Hindlimb muscle (tissue), 1 donor: ENCODE measurements at regions not wholly inside any gene's neighbourhood (a gene's known extent, or its start where the extent isn't known, plus 50 kb on each side); places are given as distances from the start of the nearest gene placed in this dataset.
A peak's percentile ranks its signal among the peaks of the same experiment; 100 is the strongest.

ENCODE experiments used
- DNase-seq: peaks from one replicate; pipeline ENCODE4 v3.0.0-alpha.2; 2013

DNA sequence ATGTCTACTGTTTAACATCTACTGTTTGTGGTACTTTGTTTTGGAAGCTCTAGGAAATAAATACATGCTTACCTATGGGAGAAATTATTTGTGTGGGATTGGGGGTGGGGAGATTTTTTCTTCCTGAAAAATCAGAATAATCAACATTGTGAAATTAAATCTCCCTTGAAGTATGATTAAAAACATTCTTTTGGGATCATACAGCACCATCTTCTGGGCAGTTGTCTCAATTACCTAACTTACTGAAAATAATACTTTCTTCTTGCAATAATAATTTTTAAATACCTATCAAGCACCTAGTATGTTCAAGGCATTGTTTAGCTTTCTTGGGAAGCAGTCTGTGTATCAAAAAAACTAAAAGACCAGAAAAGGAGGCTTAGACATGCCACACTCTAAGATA lies 576.5 kb upstream of the ARGLU1 start:
- DNase-seq = no peak

DNA sequence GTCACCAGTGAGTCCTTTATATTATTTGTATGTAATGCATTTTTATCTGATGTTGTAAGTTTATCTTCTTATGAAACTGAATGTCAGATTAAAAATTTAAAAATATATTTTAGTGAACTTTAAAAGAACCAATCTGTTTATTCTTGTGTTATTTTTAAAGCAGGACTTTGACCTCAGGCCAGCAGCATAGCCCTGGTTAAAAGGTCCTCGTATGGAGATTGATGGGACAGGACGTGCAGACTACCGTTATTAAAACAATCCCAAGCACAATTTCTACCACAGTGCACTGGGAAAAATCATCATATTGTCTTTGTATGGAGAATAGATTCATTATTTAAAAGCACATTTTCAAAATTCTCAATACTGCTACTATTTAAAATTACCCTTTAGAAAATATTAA lies 573.8 kb upstream of the ARGLU1 start:
- no peak for DNase-seq

DNA sequence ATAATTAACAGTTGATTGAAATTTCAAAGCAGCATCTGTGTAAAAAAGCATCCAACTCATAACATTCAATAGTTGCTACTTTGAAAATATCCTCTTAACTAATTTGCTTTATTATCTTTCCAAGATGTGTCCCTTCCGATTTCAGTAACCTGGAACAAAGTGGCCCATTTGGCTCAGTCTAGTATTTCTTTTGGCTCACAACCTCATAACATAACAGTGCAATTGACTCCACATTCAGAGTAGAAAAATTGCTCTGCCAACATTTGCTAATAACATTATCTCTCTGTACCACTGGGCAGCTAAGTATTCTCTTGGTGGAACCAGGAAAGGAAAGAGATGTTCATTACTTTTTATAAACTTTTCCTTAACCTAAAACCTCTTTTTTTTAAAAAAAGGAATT lies 571.1 kb upstream of the ARGLU1 start:
- DNase-seq = no peak

- no peak for DNase-seq
Measured at GRCh38 chr13:107138486-107138885, 570.5 kb upstream of the ARGLU1 start.

DNA sequence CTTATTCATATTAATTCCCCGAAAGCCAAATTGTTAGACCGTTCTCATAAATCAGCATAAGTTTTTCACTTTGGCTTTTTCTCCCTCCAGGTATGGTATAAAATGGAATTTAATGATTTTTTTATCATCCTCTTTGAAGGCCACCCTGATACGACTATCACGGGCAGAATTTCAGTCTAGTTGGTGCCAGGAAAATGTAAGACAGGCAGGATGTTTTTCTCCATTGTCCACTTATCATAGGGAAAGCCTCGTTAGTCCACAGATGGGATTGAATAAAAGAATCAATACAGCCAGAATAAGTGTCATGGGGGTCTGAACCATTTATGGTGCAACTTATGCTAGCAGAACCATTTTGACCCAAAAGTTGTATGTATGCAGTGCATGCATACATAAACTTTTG lies 566.0 kb upstream of the ARGLU1 start:
- DNase-seq = no peak

DNA sequence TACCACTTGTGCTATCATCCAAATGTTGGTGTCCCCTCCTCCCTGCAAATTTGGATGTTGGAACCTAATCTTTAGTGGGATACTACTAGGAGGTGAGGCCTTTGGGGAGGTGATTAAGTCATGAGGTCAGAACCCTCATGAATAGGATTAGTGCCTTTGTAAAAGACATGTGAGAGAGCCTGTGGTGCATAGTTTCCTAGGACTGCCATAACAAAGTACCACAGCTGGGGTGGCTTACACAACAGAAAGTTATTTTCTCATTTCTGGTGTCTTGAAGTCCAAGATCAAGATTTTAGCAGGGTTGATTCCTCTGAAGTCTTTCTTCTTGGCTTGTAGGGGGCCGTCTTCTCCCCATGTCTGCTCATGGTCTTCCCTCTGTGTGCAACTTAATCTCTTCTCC lies 562.6 kb upstream of the ARGLU1 start:
- no peak for DNase-seq

- DNase-seq = no peak
Measured at GRCh38 chr13:107124730-107125129, 556.8 kb upstream of the ARGLU1 start.

DNA sequence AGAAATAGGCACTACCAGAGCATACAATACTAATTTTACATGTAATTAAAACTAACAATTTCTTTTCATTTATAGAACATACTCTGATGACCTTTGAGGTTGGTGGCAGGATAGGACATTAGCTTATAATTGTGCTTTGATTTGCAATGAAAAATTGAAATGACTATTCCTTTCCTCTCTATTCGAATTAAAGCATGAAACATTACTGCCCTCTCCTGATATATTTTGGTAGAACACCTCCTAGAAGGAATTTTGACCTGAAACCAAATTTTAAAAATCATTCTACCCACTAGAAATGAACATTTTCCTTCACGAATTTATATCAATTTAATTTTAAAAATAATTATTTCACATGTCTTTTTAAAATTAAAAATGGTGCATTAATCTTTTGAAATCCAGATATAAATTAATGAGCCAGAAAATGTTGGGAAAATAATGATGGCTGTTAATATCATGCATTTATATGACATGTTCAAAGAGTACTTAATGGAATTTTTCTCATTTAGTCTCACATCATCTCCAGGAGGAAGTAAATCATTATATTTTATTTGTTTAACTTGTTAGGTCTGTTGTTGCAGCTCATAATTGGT lies 556.3 kb upstream of the ARGLU1 start:
- DNase-seq = peak; percentile 27

DNA sequence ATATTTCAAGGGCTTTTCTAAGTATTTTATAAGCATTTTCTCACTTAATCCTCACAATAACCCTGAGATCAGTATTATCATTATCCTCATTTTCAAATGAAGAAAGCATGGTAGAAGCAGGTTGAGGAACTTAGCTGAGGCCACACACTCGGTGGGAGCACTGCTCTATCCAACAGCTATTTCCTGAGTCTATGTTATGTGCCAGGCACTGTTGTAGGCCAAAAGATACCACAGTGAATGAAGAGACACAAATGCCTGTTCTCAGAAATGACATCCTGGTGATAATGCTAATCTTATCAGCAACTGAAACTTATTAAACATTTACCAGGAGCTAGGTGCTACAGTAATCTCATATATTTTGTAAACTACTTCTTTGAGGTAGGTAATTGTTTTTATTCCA lies 553.9 kb upstream of the ARGLU1 start:
- no peak for DNase-seq

- DNase-seq = no peak
Measured at GRCh38 chr13:107119989-107120881, 552.3 kb upstream of the ARGLU1 start.

DNA sequence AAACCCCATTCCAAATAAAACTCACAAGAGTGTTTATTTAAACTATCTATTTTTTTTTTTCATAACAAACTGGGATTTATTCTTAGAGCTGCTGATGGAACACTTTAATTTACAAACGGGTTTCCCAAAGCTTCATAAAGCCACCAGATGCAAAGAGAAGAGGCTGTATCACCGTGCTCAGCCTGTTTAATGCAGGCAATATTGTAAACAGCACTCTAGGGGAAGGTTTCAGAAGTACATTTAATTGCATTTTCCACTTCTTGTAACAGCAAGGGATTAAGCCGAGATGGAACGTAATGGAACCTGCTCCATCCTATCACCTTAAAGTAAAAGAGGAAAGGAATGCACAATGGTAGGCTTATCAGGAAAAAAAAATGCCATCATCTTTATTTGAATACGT lies 550.6 kb upstream of the ARGLU1 start:
- no peak for DNase-seq

DNA sequence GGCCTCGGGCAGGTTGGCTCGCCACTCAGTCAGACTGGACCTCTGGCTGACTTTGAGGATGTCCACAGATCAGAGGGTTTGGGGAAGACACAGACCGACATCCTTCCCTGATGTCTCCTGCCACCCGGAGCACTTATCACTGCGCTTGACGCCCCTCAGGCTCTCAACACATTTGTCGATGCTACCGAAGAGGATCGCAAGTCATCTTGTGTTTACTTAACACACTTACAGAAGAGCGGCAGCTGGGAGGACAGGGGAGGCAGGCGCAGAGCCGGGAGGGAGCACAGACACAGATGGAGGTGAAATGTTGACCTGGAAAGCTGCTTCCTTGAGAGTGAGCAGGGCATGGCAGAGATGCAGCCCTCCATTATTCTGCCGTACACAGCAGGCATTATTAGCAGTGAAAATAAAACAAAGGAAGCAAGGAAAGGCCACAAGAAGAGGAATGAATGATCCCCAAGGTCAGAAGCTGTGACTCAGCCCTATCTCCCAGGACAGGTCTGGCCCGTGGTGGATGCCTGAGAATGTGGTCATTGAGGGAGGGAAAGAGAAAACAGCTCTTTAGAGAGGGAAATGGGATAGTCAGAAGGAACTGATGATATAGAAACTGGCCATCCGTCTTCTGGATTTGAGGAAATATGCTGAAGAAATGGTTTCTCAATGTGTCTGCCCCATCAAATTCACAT lies 549.5 kb upstream of the ARGLU1 start:
- no peak for DNase-seq

- no peak for DNase-seq
Measured at GRCh38 chr13:107113387-107113786, 545.5 kb upstream of the ARGLU1 start.

DNA sequence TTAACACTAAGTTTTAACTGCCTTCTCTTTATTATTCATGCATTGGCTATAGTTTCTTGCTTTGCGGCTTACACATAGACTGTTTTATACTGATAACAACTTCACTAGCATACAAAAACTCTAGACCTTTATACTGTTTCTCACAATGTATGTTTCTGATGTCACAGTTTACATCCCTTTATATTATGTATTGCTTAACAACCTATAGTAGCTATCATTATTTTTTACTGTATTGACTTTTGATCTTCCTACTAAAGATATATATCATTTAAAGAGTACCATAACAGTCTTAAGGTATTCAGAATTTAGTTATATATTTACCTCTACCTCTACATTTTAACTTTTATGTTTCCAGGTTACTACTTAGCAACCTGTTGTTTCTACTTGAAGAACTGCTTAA lies 543.3 kb upstream of the ARGLU1 start:
- DNase-seq = no peak

DNA sequence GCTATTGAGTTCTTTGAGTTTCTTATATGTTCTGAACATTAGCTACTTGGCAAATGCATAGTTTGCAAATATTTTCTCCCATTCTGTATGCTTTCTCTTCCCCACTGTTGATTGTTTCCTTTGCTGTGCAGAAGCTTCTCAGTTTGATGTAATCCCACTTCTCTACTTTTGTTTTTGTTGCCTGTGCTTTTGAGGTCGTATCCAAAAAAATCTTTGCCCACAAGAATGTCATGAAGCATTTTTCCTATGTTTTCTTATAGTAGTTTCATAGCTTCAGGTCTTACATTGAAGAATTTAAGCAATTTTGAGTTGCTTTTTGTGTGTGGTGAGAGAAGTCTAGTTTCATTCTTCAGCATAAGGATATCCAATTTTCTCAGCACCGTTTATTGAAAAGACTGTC lies 536.7 kb upstream of the ARGLU1 start:
- DNase-seq = no peak

- no peak for DNase-seq
Measured at GRCh38 chr13:107102676-107103075, 534.7 kb upstream of the ARGLU1 start.

- no peak for DNase-seq
Measured at GRCh38 chr13:107099661-107100060, 531.7 kb upstream of the ARGLU1 start.

DNA sequence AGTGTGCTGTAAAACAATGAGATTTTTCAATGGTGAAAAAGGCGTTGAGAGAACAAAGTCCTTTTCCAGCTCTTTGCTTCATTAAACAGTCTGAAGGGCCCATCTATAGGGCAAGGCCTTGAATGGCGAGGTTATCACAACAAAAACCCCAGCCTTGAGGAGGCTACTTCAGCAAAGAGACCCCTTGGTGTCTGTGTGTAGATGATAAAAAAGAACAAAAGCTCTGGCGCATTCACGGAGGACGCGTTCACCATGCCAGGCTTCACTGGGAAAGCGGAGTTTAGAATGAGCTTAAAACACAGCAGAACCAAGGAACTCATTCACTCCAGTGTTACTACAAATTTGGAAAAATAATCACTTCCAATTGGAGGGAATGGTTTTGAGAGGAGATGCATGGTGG lies 530.0 kb upstream of the ARGLU1 start:
- DNase-seq = no peak

DNA sequence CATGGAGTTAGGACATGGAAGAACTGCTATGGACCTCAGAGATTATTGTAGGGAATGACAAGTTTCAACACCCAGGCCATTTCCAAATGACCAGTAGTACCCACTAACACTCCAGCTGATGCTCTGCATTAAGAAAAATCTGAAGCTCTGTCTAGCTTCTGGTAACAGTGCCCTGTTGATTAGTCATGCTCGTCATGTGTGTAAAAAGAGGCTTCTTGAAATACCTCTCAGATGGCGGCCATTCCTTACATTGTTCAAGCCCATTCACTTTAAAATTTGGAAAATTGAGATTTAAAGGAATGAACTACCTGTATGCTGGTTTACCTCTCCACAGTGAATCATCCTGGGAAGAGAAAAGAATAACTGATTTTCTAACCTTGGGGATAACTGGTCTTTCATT lies 527.9 kb upstream of the ARGLU1 start:
- no peak for DNase-seq

DNA sequence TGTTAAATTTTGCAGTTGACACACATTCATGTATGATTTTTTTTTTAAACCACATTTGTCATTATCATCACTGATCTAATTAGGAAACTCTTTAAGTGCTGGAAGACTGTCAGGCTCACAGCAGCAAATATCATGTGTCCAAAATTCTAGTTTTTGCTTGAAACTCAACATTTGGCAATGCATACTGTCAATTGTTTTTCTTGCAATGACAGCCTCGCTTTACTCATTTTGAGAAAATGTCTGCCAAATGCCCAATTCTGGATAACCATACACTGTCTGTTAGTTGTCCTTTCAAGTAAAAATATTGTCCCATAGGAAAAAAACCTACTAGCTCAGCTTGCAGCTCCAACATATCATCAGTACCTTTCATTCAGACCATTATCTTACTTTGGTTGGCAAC lies 523.9 kb upstream of the ARGLU1 start:
- no peak for DNase-seq

DNA sequence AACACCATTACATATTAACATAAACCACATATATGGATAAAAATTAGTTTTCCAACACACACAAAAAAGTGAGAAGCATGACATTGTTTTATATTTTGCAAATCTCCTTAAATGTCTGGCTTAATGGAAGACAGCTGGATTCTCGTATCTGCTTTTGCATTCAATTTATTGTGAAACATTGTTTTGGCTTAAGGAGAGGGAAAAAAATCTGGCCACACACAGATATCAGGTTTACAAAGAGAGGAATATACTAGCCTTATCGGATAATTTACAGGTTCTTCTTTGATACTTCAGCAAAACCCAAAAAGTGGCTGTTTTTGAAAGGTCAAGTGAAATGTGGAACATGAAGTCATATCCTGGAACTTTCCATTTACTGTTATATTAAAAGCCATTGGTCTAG lies 523.5 kb upstream of the ARGLU1 start:
- DNase-seq = peak; percentile 48

DNA sequence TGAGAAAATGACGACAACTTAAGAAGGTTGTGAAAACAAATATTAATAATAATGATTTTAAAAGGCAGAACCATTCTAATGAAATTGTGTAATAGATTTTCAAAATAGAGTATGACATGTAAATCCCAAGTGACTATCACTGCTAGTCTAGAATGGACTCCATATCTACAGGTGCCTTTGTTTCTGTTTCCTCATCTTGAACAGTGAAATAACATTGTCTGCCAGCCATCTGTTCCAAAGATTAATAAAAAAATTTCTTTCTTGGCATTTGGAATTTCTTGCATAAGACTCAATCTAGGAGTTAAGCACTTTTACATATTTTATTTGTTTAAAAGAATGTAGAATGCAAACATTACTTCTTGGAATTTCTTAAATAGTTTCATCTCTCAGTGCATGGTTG lies 520.1 kb upstream of the ARGLU1 start:
- DNase-seq = no peak

DNA sequence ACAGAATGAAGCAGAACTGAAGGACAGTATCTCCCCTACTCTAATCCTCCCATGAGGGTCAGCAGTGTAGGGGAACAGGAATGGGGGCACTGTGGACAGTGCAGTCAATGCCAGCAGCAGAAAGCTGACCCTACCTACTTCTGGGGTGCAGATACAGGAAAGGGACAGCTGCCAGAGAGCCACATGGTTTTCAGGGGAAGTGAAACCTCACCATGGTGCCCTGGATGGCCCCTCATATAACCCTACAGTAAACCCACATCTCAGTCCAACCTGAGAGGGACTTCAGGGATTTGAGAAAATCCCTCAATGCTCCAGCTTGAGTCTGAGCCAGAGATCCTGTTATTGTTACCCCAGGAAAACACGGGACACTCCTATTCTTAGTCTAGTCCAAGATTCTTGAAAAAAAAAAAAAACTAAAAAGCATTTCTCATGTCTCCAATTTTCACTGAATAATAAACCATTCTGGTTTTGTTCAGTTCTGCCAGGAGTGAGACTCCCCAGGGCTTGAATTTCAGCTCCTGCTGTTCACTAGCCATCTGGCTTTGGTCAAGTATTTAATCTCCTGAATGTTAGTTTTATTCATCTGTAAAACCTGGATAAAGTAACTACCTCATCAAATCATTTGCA lies 511.6 kb upstream of the ARGLU1 start:
- DNase-seq = peak; percentile 53
